SJCRH30 (cell line): ENCODE measurements at regions not wholly inside any gene's neighbourhood (a gene's known extent, or its start where the extent isn't known, plus 50 kb on each side); places are given as distances from the start of the nearest gene placed in this dataset.

Experiments
- DNase-seq, 2 experiments: peaks; one replicate each; pipeline ENCODE4 v3.0.0-alpha.2; 2015 to 2020
- H3K27ac ChIP-seq: fragments of 250-450 bp; sonication (Bioruptor Pico); 2 replicates; pipeline ENCODE4 v1.5.1; 2020; ENCODE audit warnings: mild to moderate bottlenecking, moderate library complexity
- H3K27me3 ChIP-seq: fragments of 250-450 bp; sonication (Bioruptor Pico); 2 replicates; pipeline ENCODE4 v1.5.1; 2020; ENCODE audit warnings: mild to moderate bottlenecking, moderate library complexity
- H3K36me3 ChIP-seq: fragments of 250-450 bp; sonication (Bioruptor Pico); 2 replicates; pipeline ENCODE4 v1.5.1; 2020; ENCODE audit warnings: mild to moderate bottlenecking, moderate library complexity
- H3K4me1 ChIP-seq: fragments of 250-450 bp; sonication (Bioruptor Pico); 2 replicates; pipeline ENCODE4 v1.5.1; 2020; ENCODE audit warnings: mild to moderate bottlenecking, moderate library complexity
- H3K4me3 ChIP-seq: fragments of 250-450 bp; sonication (Bioruptor Pico); 2 replicates; pipeline ENCODE4 v1.5.1; 2020; ENCODE audit warnings: mild to moderate bottlenecking, moderate library complexity
- H3K9me3 ChIP-seq: fragments of 250-450 bp; sonication (Bioruptor Pico); replicated peaks from 2 replicates; pipeline ENCODE4 v1.5.1; 2020; ENCODE audit warnings: mild to moderate bottlenecking, moderate library complexity

DNA sequence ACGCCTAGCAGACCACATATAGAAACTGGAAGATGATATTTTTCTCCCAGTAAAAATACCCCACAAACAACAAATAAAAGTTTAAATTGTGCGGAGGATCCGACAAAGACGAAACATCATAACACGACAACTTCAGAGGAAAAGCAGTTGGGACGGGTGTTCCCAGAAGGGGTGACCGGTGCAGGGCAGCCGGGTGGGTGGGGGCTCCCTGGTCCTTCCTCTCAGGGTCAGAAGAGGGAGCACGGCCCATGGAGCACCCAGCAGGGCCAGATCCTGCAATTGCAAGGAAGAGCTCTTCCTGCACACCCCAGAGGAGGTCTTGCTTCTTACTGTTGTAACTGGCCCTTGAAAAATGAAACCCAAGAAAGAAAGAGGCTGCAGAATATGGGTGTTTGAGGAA is 608.5 kb upstream of the MKI67 start:
- Histone ChIP-seq H3K4me1 (no peaks in the 10 kb centered on the region), H3K36me3 (no peaks in the 10 kb centered on the region), H3K27ac (no peak overlapping the region), H3K27me3 (no peaks in the 10 kb centered on the region), H3K4me3 (no peak overlapping the region), H3K9me3 (no peaks in the 10 kb centered on the region)
- no peak for DNase-seq

DNA sequence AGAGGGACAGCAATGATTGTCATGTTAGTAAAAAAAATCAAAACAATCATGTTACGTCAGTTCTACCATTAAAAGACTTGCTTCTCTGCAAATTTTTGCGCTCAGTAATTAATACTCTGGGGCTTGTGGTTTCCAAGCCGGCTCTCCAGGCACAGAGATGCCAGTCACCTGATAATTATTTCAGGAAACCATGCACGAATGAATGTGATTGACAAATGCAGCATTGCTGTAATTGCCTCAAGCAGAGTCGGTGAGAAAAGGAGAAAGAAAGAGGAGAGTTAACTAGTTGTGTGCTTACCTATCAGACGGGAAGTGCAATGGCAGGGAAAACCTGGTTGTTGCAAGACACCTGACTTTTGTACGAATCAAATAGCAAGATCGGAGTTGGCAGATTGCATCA is 609.8 kb upstream of the MKI67 start:
- no peaks in the 10 kb centered on the region for H3K36me3 ChIP-seq
- H3K27me3 ChIP-seq = no peaks in the 10 kb centered on the region
- no peak overlapping the region for H3K4me3 ChIP-seq
- no peak overlapping the region for H3K27ac ChIP-seq
- H3K4me1 ChIP-seq = no peaks in the 10 kb centered on the region
- no peaks in the 10 kb centered on the region for H3K9me3 ChIP-seq
- DNase-seq = no peak

GRCh38 chr10:128738386-128738915 is 612.2 kb upstream of the MKI67 start:
- Histone ChIP-seq H3K27me3 (no peaks in the 10 kb centered on the region), H3K9me3 (no peaks in the 10 kb centered on the region), H3K4me3 (no peak overlapping the region), H3K36me3 (no peaks in the 10 kb centered on the region), H3K4me1 (no peaks in the 10 kb centered on the region), H3K27ac (no peak overlapping the region)
- DNase-seq = no peak

GRCh38 chr10:128739930-128740329 is 613.7 kb upstream of the MKI67 start:
- no peaks in the 10 kb centered on the region for H3K9me3 ChIP-seq
- H3K4me3 ChIP-seq = no peak overlapping the region

GRCh38 chr10:128741180-128741579 is 615.0 kb upstream of the MKI67 start:
- H3K4me1 ChIP-seq = no peaks in the 10 kb centered on the region
- no peak overlapping the region for H3K27ac ChIP-seq

More at GRCh38 chr10:128739930-128740329, 613.7 kb upstream of the MKI67 start:
- no peaks in the 10 kb centered on the region for H3K27me3 ChIP-seq
- no peaks in the 10 kb centered on the region for H3K4me1 ChIP-seq
- H3K27ac ChIP-seq = no peak overlapping the region
- no peaks in the 10 kb centered on the region for H3K36me3 ChIP-seq
- DNase-seq = peak in 1 of 2 experiments; percentile 4

GRCh38 chr10:128741680-128742079 is 615.5 kb upstream of the MKI67 start:
- no peak for DNase-seq
- no peaks in the 10 kb centered on the region for H3K36me3 ChIP-seq
- H3K27ac ChIP-seq = no peak overlapping the region
- H3K4me3 ChIP-seq = no peak overlapping the region
- H3K27me3 ChIP-seq = no peaks in the 10 kb centered on the region
- H3K9me3 ChIP-seq = no peaks in the 10 kb centered on the region
- no peaks in the 10 kb centered on the region for H3K4me1 ChIP-seq

More at GRCh38 chr10:128741180-128741579, 615.0 kb upstream of the MKI67 start:
- no peak for DNase-seq
- Histone ChIP-seq H3K4me3 (no peak overlapping the region), H3K9me3 (no peaks in the 10 kb centered on the region), H3K27me3 (no peaks in the 10 kb centered on the region), H3K36me3 (no peaks in the 10 kb centered on the region)

GRCh38 chr10:128744092-128744491 is 617.9 kb upstream of the MKI67 start:
- Histone ChIP-seq H3K9me3 (no peaks in the 10 kb centered on the region), H3K27me3 (no peaks in the 10 kb centered on the region), H3K36me3 (no peaks in the 10 kb centered on the region), H3K4me1 (no peaks in the 10 kb centered on the region), H3K27ac (no peak overlapping the region), H3K4me3 (no peak overlapping the region)
- no peak for DNase-seq

DNA sequence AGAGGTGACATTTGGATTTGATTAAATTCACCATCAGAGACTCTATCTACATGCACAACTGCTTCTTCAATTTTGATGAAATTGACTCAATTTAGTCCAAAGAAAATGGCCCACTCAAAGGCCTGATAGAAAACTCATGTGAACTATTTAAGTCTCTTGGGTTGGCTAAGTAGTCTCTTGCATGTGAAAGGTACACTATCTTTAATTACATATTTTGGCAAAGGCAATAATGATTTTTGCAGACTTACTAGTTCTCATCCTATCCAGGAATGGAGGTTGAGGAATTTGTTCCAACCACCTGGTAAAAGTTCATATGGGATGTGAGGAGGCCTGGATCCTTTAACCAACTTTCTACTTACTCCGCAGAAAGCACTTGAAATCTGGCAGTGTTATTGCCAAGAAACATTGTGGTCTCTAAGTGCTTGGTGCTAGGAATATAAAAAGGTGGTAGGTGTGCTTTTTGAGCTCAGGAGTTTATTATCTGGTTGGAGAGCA is 618.6 kb upstream of the MKI67 start:
- H3K36me3 ChIP-seq = no peaks in the 10 kb centered on the region
- DNase-seq = no peak
- H3K4me3 ChIP-seq = no peak overlapping the region
- H3K4me1 ChIP-seq = no peaks in the 10 kb centered on the region
- no peaks in the 10 kb centered on the region for H3K27me3 ChIP-seq
- no peak overlapping the region for H3K27ac ChIP-seq
- no peaks in the 10 kb centered on the region for H3K9me3 ChIP-seq

GRCh38 chr10:128747582-128748346 is 621.5 kb upstream of the MKI67 start:
- Histone ChIP-seq H3K4me1 (no peaks in the 10 kb centered on the region), H3K36me3 (no peaks in the 10 kb centered on the region), H3K9me3 (no peaks in the 10 kb centered on the region), H3K4me3 (no peak overlapping the region), H3K27me3 (no peaks in the 10 kb centered on the region), H3K27ac (no peak overlapping the region)
- DNase-seq = no peak

DNA sequence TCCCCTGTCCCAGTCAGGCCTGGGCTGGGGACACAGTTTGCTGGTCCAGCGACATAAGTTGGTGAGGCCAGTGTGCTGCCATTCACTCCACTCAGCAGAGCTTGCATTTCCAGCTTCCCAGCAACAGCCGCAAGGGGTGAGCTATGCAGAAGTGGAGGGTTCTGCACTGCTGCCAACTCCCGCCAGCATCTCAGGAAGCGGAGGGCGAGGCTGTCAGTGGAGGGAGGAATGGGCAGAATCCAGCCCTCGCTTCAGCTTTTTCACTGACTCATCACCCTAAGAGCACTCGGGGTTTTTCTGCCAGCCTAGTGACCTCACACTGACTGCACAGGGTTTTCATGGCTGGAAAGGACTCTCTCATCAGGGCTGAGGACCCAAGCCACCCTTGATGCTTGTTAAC is 625.1 kb upstream of the MKI67 start:
- no peaks in the 10 kb centered on the region for H3K36me3 ChIP-seq
- peak; percentile 1 to 2 for DNase-seq
- H3K4me3 ChIP-seq = no peak overlapping the region
- no peaks in the 10 kb centered on the region for H3K27me3 ChIP-seq
- H3K27ac ChIP-seq = no peak overlapping the region
- no peaks in the 10 kb centered on the region for H3K9me3 ChIP-seq
- H3K4me1 ChIP-seq = no peaks in the 10 kb centered on the region

DNA sequence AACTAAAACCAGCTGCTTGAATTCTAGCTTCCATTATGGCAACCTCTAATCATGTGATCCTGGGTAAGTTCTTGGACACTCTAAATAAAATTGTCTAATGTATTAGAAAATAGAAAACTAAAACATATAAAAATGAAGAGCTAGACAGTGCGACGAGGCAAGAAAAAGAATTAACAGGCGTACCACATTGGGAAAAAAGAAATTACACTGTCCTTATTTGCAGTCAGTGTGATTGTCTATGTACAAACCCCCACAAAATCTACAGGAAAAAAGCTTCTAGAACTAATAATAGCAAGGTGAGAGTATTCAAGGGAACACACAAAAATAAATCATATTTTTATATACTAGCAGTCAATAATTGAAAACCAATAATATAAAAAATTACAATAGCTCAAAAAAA is 625.6 kb upstream of the MKI67 start:
- no peak overlapping the region for H3K4me3 ChIP-seq
- H3K36me3 ChIP-seq = no peaks in the 10 kb centered on the region
- no peak overlapping the region for H3K27ac ChIP-seq
- no peaks in the 10 kb centered on the region for H3K27me3 ChIP-seq
- DNase-seq = no peak
- no peaks in the 10 kb centered on the region for H3K9me3 ChIP-seq
- H3K4me1 ChIP-seq = no peaks in the 10 kb centered on the region

- Histone ChIP-seq H3K4me1 (no peaks in the 10 kb centered on the region), H3K9me3 (no peaks in the 10 kb centered on the region), H3K36me3 (no peaks in the 10 kb centered on the region), H3K27me3 (no peaks in the 10 kb centered on the region), H3K27ac (no peak overlapping the region), H3K4me3 (no peak overlapping the region)
- no peak for DNase-seq
Observed at GRCh38 chr10:128759174-128759573, 633.0 kb upstream of the MKI67 start.

DNA sequence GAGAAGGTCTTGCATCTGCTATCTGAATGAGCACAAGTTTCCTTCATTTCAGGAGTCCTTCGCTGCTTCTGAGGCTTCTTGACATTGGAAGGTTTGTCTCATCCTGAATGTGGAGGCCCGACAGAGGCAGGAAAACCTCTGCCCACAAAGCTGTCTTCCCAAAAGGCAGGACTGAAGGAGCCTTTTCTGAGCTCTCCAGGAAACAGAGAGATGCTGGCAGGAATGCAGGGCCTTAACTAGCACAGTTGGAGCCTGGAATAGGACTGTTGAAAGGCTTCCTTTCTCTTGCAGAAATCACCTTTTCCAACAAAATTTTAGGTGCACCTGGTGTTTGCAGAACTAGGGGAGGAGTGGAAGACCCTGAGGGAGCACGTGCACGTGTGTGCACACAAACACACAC is 637.4 kb upstream of the MKI67 start:
- H3K36me3 ChIP-seq = no peaks in the 10 kb centered on the region

GRCh38 chr10:128764190-128764589 is 638.0 kb upstream of the MKI67 start:
- no peak for DNase-seq

More for the DNA sequence above, 637.4 kb upstream of the MKI67 start:
- DNase-seq = no peak
- H3K4me1 ChIP-seq = no peaks in the 10 kb centered on the region
- H3K9me3 ChIP-seq = no peaks in the 10 kb centered on the region
- H3K4me3 ChIP-seq = no peak overlapping the region
- H3K27me3 ChIP-seq = no peaks in the 10 kb centered on the region
- H3K27ac ChIP-seq = no peak overlapping the region

DNA sequence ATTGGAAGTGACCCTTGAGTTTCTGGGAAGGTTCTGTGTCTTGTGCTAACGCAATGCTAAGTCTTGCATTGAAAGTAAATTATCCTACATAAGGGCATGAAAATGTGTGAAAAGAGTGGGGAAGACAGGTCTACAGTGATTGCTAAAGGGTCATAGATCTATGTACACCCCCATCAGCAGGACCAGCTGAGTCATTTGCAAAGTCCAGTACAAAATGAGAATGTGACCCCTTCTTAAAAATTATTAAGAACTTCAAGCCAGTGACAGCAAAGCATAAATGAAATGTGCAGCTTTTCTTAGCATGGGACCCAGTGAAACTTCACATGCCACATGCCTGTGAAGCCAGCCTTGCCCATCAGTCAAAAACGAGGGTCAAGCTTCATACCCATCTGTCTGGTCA is 640.7 kb upstream of the MKI67 start:
- H3K4me1 ChIP-seq = no peaks in the 10 kb centered on the region
- no peak for DNase-seq
- no peaks in the 10 kb centered on the region for H3K27me3 ChIP-seq

More at GRCh38 chr10:128764190-128764589, 638.0 kb upstream of the MKI67 start:
- H3K36me3 ChIP-seq = no peaks in the 10 kb centered on the region
- no peak overlapping the region for H3K27ac ChIP-seq
- no peak overlapping the region for H3K4me3 ChIP-seq
- H3K9me3 ChIP-seq = no peaks in the 10 kb centered on the region
- no peaks in the 10 kb centered on the region for H3K27me3 ChIP-seq
- no peaks in the 10 kb centered on the region for H3K4me1 ChIP-seq

DNA sequence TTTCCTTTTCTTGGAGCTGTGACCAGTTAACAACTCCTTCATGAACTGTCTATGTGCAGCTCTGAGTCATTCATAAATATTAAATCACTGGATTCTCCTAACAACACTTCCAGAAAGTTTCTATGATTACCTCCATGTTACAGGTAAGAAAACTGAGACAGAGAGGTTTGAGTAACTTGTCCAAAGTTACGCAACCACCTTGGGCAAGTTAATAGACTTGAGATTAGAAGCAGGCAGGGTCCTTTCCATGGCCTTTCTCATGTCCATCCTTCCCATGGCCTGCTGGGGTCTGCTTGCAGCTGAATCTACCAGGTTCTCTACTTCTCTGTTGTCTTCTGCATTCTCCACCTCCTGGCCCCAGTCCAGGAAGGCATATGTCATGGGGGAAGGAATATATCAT is 648.8 kb upstream of the MKI67 start:
- no peak overlapping the region for H3K27ac ChIP-seq
- H3K4me3 ChIP-seq = no peak overlapping the region
- H3K27me3 ChIP-seq = no peaks in the 10 kb centered on the region
- H3K4me1 ChIP-seq = no peaks in the 10 kb centered on the region
- DNase-seq = no peak
- no peaks in the 10 kb centered on the region for H3K9me3 ChIP-seq
- no peaks in the 10 kb centered on the region for H3K36me3 ChIP-seq

More for the DNA sequence above, 640.7 kb upstream of the MKI67 start:
- no peaks in the 10 kb centered on the region for H3K36me3 ChIP-seq
- no peaks in the 10 kb centered on the region for H3K9me3 ChIP-seq
- no peak overlapping the region for H3K27ac ChIP-seq
- no peak overlapping the region for H3K4me3 ChIP-seq
